ENCODE measurements at regions not wholly inside any gene's neighbourhood (a gene's known extent, or its start where the extent isn't known, plus 50 kb on each side); places are given as distances from the start of the nearest gene placed in this dataset.

DNA sequence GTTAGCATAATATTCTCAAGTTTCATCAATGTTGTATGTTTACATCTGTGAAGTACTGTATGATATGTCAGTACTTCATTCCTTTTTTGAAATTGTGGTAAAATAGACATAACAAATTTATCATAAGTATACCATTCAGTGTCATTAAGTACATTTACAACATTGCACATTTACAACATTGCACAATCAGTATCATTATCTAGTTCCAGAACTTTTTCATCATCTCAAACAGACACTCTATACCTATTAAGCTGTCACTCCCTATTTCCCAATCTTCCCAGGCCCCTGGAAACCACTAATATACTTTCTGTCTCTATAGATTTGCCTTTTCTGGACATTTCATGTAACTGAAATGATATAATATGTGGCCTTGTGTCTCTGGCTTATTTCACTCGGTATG is 75.1 kb upstream of the ATG10 start:
- TF ChIP-seq, protein P1, sequence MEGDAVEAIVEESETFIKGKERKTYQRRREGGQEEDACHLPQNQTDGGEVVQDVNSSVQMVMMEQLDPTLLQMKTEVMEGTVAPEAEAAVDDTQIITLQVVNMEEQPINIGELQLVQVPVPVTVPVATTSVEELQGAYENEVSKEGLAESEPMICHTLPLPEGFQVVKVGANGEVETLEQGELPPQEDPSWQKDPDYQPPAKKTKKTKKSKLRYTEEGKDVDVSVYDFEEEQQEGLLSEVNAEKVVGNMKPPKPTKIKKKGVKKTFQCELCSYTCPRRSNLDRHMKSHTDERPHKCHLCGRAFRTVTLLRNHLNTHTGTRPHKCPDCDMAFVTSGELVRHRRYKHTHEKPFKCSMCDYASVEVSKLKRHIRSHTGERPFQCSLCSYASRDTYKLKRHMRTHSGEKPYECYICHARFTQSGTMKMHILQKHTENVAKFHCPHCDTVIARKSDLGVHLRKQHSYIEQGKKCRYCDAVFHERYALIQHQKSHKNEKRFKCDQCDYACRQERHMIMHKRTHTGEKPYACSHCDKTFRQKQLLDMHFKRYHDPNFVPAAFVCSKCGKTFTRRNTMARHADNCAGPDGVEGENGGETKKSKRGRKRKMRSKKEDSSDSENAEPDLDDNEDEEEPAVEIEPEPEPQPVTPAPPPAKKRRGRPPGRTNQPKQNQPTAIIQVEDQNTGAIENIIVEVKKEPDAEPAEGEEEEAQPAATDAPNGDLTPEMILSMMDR (conservative IDR thresholded peaks at IDR 0.05): no peak
- no peak for TF ChIP-seq ZFX (IDR thresholded peaks at IDR 0.05)

All from C4-2B (cell line).